Left lung (tissue), 4 donors: ENCODE measurements at regions not wholly inside any gene's neighbourhood (a gene's known extent, or its start where the extent isn't known, plus 50 kb on each side); places are given as distances from the start of the nearest gene placed in this dataset.
"Not testable (repeated sequence)": the region's sequence is repeated elsewhere in the genome, so short reads cannot be mapped to it uniquely, and the experiment has no call there.

Source experiments
- ATAC-seq: fragments of 200-7000 bp; cut with Tn5 transposase; one replicate; pipeline ENCODE4 v1.9.1; 2020; ENCODE audit warnings: moderate library complexity
- DNase-seq, 4 donors: peaks; one replicate each; pipeline ENCODE4 v3.0.0-alpha.2; 2013 to 2020
- H3K27ac ChIP-seq, 2 donors: fragments of 200-600 bp; sonication (generic) in 1 of 2; one replicate each; pipeline versions ENCODE4 v1.5.0 to v1.8.0; 2020 to 2021
- H3K27me3 ChIP-seq, 2 donors: fragments of 200-600 bp; sonication (generic) in 1 of 2; one replicate each; pipeline versions ENCODE4 v1.5.0 to v1.8.0; 2020 to 2021
- H3K36me3 ChIP-seq, 2 donors: fragments of 200-600 bp; sonication (generic) in 1 of 2; one replicate each; pipeline versions ENCODE4 v1.5.0 to v1.8.0; 2020 to 2021
- H3K4me1 ChIP-seq, 2 donors: fragments of 200-600 bp; one replicate each; pipeline ENCODE4 v1.8.0; 2021
- H3K4me3 ChIP-seq, 2 donors: fragments of 200-600 bp; sonication (generic) in 1 of 2; one replicate each; pipeline versions ENCODE4 v1.5.0 to v1.8.0; 2020 to 2021; ENCODE audit warnings: mild to moderate bottlenecking in 1 of 2
- H3K9me3 ChIP-seq, 2 donors: fragments of 200-600 bp; sonication (generic) in 1 of 2; one replicate each; pipeline versions ENCODE4 v1.5.0 to v1.8.0; 2020 to 2021
- intact Hi-C, 2 donors: fragments of 100-400 bp; cut with DNase I; formaldehyde crosslinking; loops; one replicate each; pipeline versions ENCODE4 v1.11.2 to v1.14.2; 2022
- donor health status: DM: no; HTN: yes; CAD: no.
- donor health status: DM: no; HTN: no; CAD: no.

DNA sequence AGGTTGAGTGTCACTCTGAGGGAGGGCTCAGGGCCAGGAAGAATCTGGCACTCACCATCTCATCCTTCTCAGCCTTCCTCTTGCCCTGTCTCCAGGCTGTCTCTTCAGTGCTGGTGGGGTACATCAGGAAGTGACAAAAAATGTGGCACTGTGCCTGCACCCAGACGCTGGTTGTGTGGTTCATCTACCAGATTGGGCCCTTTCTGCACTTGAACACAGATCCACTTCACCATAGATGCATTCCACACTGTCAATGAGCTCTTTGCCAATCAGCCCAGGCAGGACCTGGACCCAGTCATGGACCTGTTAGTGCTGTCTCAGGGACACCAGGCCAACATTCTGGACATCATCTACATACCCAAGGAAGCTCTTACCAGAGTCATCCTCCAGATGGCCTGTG is 247.7 kb downstream of the CWH43 start:
- ATAC-seq, intact Hi-C loops: not testable (repeated sequence)

DNA sequence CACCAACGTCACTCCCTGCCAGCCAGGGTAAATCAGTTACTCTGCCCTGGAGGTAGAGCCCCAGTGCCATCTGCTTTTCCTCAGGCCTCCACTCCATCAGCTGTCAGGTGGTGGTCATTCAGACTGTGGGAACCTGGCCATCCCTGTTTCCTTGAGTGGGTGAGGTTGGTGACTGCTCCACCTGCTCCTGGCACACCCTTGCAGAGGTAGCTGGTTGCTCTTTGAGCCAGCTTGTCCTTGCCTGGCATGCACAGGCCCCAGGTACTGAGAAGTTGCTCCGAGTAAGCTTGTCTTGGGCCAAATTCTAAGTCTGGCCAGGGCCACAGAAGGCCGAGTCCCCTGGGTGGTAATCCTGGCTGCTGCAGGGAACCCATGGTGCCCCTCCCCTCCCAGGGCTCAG is 248.3 kb downstream of the CWH43 start:
- H3K4me1 ChIP-seq, H3K36me3 ChIP-seq, ATAC-seq, DNase-seq, H3K27ac ChIP-seq, intact Hi-C loops, H3K9me3 ChIP-seq, H3K27me3 ChIP-seq, H3K4me3 ChIP-seq: not testable (repeated sequence)

More for the DNA sequence above, 247.7 kb downstream of the CWH43 start:
- not testable (repeated sequence) for H3K4me3 ChIP-seq, H3K36me3 ChIP-seq, H3K27ac ChIP-seq, H3K4me1 ChIP-seq, H3K27me3 ChIP-seq, H3K9me3 ChIP-seq, DNase-seq

DNA sequence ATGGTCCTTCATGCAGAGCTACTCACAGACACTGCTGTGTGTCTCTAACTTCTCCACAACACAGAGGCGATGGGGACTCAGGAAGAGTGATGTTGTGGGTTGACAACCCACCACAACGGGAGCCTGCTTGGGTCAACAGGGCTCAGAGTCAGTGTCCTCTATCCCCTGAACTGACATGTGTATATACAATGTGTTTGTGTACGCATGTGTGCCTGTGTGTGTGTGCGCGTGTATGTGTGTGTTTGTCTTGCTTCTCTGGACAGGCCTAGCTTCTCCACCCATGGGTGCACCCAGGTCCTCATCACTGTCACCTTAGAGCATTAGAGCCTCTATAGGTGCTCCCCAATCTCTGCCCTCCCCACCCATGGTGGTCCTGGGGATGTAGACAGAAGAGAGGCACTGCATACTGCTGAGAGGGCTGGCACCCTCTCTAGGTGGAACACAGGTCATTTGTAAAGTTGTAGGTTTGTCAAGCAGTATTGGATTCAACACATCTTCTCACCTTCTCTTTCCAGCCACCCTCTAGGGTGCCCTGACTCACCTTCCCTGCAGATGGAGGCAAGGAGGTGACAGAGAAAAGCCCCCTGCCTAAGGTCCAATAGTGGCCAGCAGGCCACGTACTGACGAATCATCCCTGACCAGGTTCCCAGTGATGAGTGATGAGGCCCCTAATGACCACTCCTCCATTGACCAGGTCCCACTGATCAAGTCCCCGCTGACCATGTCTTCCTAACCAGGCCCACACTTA is 249.5 kb downstream of the CWH43 start:
- H3K27me3 ChIP-seq, H3K9me3 ChIP-seq, ATAC-seq, H3K4me3 ChIP-seq, intact Hi-C loops, H3K27ac ChIP-seq, H3K4me1 ChIP-seq, DNase-seq, H3K36me3 ChIP-seq: not testable (repeated sequence)

DNA sequence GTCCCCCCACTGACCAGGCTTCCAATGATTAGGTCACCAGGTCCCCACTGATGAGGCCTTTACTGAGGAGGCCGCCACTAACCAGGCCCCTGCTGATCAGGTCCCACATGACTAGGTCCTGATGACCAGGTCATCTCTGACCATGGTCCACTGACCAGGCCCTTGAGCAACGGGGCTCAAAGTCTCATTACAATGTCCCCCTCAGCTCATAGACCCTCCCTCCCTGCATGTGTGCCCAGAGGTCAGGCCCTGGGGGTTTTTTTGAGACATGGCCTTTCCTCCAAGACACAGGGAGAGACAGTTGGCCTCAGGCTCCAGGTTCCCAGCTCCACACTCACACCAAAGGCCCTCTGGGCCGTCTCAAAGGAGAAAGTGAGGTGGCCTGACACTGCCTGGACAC is 250.4 kb downstream of the CWH43 start:
- H3K4me1 ChIP-seq, H3K9me3 ChIP-seq, H3K36me3 ChIP-seq, H3K4me3 ChIP-seq, DNase-seq, ATAC-seq, H3K27ac ChIP-seq, H3K27me3 ChIP-seq, intact Hi-C loops: not testable (repeated sequence)

DNA sequence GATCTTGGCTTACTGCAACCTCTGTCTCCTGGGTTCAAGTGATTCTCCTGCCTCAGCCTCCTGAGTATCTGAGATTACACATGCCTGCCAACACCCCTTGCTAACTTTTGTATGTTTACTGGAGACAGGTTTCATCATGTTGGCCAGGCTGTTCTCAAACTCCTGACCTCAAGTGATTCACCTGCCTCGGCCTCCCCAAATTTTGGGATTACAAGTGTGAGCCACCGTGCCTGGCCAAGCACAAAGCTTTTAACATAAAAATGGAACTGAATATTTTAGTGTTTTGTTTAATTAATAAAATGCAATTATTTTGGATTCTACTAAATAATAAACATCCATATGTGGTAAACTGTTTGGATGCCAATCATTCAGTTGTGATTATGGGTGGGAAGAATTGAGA is 255.2 kb downstream of the CWH43 start:
- H3K27ac ChIP-seq, H3K9me3 ChIP-seq, H3K4me3 ChIP-seq, intact Hi-C loops, H3K36me3 ChIP-seq, ATAC-seq, H3K27me3 ChIP-seq, DNase-seq, H3K4me1 ChIP-seq: not testable (repeated sequence)

DNA sequence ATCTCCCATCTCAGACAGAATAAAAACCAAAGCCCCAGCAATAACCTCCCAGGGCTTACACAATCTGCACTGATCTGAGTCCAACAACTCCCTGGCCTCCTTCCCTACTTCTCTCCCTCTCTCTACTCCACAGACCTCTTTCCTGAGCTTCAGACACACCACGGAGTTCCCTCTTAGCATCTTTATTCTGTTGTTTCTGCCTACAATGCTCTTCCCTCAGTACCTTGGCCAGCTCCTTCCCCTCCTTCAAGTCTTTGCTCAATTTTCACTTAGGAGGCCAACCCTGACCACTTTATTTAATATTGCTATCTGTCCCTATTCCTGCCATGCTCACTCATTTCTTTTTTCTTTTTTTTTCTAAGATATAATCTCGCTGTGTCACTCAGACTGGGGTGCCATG is 276.7 kb downstream of the CWH43 start:
- H3K4me1 ChIP-seq, intact Hi-C loops, H3K36me3 ChIP-seq, H3K27me3 ChIP-seq, H3K9me3 ChIP-seq, H3K27ac ChIP-seq, DNase-seq, ATAC-seq, H3K4me3 ChIP-seq: not testable (repeated sequence)

DNA sequence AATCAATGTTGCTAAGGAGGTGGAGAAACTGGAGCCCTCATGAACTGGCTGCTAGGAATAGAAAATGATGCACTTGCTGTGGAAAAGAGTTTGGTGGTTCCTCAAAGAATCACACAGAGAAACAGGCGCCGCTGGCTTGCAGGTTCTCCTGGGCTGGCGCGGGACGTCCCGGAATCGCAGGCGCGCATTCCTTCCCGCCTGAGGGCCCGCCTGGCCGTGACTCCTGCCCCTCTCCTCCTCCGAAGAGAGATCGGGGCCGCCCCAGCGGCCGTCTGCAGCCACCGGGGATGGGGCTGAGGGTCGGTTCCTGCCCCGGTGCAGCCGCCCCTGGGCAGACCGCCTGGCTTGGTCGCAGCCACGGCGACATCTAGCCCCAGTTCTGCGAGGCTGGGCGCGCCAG is 284.4 kb downstream of the CWH43 start:
- peak in 1 of 4 donors; percentile 77 for DNase-seq
- ATAC-seq, H3K36me3 ChIP-seq, H3K27ac ChIP-seq, H3K4me1 ChIP-seq, H3K4me3 ChIP-seq, intact Hi-C loops, H3K27me3 ChIP-seq: not testable (repeated sequence)
- peaks cover 0 to 11% of the 10 kb centered on the region in 2 donors for H3K9me3 ChIP-seq

DNA sequence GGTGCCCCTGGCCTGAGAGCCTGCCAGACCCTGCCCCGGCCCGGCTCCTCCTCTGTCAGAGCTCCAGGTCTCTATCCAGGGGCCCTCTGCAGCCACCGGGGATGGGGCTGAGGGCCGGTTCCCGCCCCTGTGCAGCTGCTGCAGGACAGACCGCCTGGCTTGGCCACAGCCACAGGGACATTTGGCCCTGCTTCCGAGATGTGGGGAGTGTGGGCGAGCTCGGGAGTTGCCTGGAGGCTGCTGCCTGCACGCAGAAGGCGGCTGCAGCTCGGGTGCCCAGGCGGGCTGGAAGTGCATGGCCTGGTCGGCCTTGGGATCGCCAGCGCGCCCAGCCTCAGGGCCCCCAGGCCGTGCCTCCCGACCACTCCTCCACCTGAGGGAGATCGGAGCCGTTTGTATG is 284.8 kb downstream of the CWH43 start:
- H3K36me3 ChIP-seq, ATAC-seq, H3K27ac ChIP-seq, intact Hi-C loops, H3K27me3 ChIP-seq, H3K4me3 ChIP-seq, H3K4me1 ChIP-seq: not testable (repeated sequence)
- DNase-seq, result peak in 1 of 4 donors; percentile 74
- H3K9me3 ChIP-seq, result peaks cover 0 to 11% of the 10 kb centered on the region in 2 donors

DNA sequence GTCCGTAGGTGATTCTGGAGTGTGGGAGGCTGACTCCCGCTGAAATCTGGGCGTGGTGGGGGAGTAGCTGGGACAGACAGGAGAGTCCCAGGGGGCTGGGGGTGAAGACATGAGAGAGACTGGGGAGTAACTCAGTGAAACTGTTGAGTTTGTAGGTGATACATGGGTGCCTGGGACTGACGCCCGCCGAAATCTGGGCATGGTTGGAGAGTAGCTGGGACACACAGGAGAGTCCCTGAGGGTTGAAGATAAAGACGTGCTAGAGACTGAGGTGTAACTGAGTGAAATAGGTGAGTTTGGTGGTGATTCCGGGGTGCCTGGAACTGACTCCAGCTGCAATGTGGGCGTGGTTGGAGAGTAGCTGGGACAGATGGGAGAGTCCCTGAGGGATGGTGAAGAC is 299.8 kb downstream of the CWH43 start:
- peak in 1 of 4 donors; percentile 38 for DNase-seq
- H3K27me3 ChIP-seq, H3K36me3 ChIP-seq, H3K4me3 ChIP-seq, intact Hi-C loops, ATAC-seq, H3K4me1 ChIP-seq, H3K27ac ChIP-seq: not testable (repeated sequence)
- peaks cover 0 to 22% of the 10 kb centered on the region in 2 donors for H3K9me3 ChIP-seq

DNA sequence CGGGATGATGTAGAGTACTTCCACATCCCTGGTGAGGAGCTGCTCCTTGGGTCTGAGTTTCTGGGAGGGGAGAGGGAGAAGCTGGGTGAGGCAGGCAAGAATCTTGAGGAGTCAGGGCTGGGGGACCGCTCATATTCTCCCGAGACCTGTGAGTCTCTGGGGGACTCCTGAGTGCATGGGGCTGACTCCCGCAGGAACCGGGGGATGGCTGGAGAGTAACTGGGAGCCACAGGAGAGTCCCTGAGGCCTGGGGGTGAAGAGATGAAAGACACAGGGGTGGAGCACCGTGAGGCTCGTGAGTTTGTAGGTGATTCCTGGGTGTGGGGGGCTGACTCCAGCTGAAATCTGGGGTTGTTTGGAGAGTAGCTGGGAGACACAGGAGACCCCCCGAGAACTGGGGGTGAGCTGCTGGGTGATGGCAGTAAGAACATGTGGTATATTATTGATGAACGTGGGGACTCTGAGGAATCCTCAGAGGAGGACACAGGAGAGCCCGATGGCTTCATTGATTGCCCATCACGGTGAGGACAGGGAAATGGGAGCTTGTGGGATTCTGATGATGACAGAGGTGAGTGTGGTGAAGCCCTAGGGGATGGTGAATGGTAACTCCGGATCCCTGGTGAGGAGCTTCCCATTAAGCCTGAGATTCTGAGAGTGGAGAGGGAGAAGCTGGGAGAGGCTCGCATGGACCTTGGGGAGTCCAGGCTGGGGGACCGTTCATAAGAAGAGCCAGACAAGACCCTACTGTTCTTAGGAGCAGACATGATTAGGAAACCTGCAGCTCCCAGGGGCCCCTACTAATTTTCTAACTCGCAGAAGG is 301.1 kb downstream of the CWH43 start:
- H3K36me3 ChIP-seq, ATAC-seq, H3K4me3 ChIP-seq, H3K27me3 ChIP-seq, H3K4me1 ChIP-seq, H3K27ac ChIP-seq, intact Hi-C loops: not testable (repeated sequence)
- peaks cover 0 to 22% of the 10 kb centered on the region in 2 donors for H3K9me3 ChIP-seq
- peak in 2 of 4 donors; percentile 65 to 79 for DNase-seq

DNA sequence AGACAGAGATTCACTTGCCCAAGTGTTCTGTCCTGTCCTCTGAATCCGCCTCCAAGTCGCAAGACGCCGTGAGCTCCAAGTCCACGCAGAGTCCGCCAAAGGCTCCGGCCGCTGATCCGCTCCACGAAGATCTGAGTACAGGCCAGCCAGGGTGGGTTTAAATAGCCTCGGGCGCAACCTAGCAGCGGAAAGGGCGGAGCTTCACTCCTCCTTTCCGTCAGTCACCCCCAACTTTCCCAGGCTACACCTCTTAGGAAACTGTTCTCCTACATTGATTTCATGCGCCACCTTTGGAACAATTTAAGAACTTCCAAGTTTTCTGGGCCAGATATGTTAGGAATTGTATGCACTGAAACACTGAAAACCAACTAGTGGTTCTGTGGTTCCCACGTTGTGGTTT is 301.8 kb downstream of the CWH43 start:
- H3K27me3 ChIP-seq, H3K36me3 ChIP-seq, ATAC-seq, intact Hi-C loops, H3K4me1 ChIP-seq, H3K4me3 ChIP-seq, H3K27ac ChIP-seq: not testable (repeated sequence)
- peaks cover 0 to 22% of the 10 kb centered on the region in 2 donors for H3K9me3 ChIP-seq
- DNase-seq, result peak in 2 of 4 donors; percentile 72 to 90

DNA sequence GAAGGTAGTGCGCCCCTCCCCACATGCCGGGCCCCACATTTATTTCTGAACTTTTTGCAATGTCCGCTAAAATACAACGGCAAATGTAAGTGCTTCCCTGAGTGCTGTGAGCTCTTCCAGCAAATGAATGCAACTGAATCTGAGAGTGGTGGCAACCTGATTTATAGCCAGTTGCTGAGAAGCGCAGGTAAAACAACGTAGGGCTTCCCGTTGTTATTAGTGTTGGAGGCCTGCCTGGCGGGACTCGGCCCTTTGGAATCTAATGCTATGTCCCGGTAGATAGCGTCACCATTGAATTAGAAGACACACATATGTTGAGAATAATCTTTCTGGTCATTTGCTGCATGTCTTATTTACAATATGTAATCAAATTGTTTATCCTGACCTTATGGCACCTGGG is 302.7 kb downstream of the CWH43 start:
- intact Hi-C loops, H3K4me1 ChIP-seq, H3K27ac ChIP-seq, ATAC-seq, H3K4me3 ChIP-seq, H3K27me3 ChIP-seq, H3K36me3 ChIP-seq: not testable (repeated sequence)
- peak in 2 of 4 donors; percentile 53 to 76 for DNase-seq
- peaks cover 0 to 22% of the 10 kb centered on the region in 2 donors for H3K9me3 ChIP-seq

DNA sequence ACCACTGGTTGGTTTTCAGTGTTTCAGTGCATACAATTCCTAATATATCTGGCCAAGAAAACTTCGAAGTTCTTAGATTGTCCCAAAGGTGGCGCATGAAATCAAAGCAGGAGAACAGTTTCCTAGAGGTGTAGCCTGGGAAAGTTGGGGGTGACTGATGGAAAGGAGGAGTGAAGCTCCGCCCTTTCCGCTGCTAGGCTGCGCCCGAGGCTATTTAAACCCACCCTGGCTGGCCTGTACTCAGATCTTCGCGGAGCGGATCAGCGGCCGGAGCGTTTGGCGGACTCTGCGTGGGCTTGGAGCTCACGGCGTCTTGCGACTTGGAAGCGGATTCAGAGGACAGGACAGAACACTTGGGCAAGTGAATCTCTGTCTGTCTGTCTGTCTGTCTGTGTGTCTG is 328.7 kb downstream of the CWH43 start:
- H3K27ac ChIP-seq, H3K4me3 ChIP-seq, DNase-seq, H3K27me3 ChIP-seq, H3K9me3 ChIP-seq, intact Hi-C loops, H3K4me1 ChIP-seq, H3K36me3 ChIP-seq, ATAC-seq: not testable (repeated sequence)
